Stimulated activated memory B cell treated with anti-CD40 and anti-IgM and Interleukin-4, amounts not matched to agents 10 μg/mL and 1 μg/mL and 100 μg/mL, for 72 hours (primary cell): ENCODE measurements at regions not wholly inside any gene's neighbourhood (a gene's known extent, or its start where the extent isn't known, plus 50 kb on each side); places are given as distances from the start of the nearest gene placed in this dataset.
"Not testable (repeated sequence)": the region's sequence is repeated elsewhere in the genome, so short reads cannot be mapped to it uniquely, and the experiment has no call there.

Experiments
- ATAC-seq: fragments of 150-1000 bp; cut with Tn5 transposase; 2 replicates; pipeline ENCODE4 v1.10.0; 2021
- H3K27ac Mint-ChIP-seq: one replicate; pipeline ENCODE4 v1.8.0; 2022; ENCODE audit warnings: mild to moderate bottlenecking, mixed read lengths
- H3K27me3 Mint-ChIP-seq: one replicate; pipeline ENCODE4 v1.8.0; 2022; ENCODE audit warnings: mixed read lengths
- H3K36me3 Mint-ChIP-seq: one replicate; pipeline ENCODE4 v1.8.0; 2022; ENCODE audit warnings: mixed read lengths
- H3K4me1 Mint-ChIP-seq: one replicate; pipeline ENCODE4 v1.8.0; 2022; ENCODE audit warnings: mixed read lengths
- H3K4me3 Mint-ChIP-seq: one replicate; pipeline ENCODE4 v1.8.0; 2022; ENCODE audit warnings: mild to moderate bottlenecking, moderate library complexity, mixed read lengths
- H3K9me3 Mint-ChIP-seq: one replicate; pipeline ENCODE4 v1.8.0; 2022; ENCODE audit warnings: mixed read lengths

DNA sequence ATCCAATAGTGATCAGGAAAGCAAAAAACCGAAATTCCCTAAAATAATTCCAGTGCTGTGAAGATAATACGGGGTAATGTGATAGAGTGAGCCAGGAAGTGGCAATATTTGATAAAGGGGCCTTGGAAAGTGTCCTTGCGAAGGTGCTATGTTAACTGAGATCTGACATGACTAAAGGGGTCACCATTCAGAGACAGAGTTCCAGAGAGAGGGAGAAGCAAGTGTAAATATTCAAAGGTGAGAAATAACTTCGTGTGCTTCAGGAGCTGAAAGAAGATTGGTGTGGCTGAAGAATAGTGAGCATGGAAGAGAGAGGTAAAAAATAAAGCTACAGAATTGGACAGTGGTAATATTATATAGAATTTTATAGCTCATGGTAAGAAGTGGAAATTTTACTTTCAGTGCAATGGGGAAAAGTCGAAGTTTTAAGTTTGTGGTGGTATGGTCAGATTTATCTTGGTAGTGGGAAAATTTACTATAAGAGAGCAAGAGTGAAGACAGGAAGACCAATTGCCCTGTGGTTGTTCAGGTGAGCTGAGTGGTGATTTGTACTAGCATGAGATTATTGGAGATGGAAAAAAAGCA, 164.5 kb downstream of the JRKL start:
- no peak overlapping the region for H3K4me3 Mint-ChIP-seq
- no peak for ATAC-seq
- H3K4me1 Mint-ChIP-seq: no peaks in the 10 kb centered on the region
- peaks cover 9% of the 10 kb centered on the region for H3K9me3 Mint-ChIP-seq
- no peak overlapping the region for H3K27ac Mint-ChIP-seq
- no peaks in the 10 kb centered on the region for H3K36me3 Mint-ChIP-seq
- peaks cover 11% of the 10 kb centered on the region for H3K27me3 Mint-ChIP-seq

DNA sequence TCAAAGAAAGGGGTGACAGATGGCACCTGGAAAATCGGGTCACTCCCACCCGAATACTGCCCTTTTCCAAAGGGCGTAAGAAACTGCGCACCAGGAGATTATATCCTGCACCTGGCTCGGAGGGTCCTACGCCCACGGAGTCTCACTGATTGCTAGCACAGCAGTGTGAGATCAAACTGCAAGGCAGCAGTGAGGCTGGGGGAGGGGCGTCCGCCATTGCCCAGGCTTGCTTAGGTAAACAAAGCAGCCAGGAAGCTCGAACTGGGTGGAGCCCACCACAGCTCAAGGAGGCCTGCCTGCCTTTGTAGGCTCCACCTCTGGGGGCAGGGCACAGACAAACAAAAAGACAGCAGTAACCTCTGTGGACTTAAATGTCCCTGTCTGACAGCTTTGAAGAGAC, 166.0 kb downstream of the JRKL start:
- not testable (repeated sequence) for H3K4me3 Mint-ChIP-seq, H3K27ac Mint-ChIP-seq, H3K9me3 Mint-ChIP-seq, H3K36me3 Mint-ChIP-seq, H3K4me1 Mint-ChIP-seq, ATAC-seq
- H3K27me3 Mint-ChIP-seq: peaks cover 11% of the 10 kb centered on the region

DNA sequence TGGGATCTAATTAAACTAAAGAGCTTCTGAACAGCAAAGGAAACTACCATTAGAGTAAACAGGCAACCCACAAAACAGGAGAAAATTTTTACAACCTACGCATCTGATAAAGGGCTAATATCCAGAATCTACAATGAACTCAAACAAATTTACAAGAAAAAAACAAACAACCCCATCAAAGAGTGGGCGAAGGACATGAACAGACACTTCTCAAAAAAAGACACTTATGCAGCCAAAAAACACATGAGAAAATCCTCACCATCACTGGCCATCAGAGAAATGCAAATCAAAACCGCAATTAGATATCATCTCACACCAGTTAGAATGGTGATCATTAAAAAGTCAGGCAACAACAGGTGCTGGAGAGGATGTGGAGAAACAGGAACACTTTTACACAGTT, 170.9 kb downstream of the JRKL start:
- not testable (repeated sequence) for ATAC-seq, H3K36me3 Mint-ChIP-seq, H3K9me3 Mint-ChIP-seq, H3K27ac Mint-ChIP-seq, H3K27me3 Mint-ChIP-seq, H3K4me1 Mint-ChIP-seq, H3K4me3 Mint-ChIP-seq

DNA sequence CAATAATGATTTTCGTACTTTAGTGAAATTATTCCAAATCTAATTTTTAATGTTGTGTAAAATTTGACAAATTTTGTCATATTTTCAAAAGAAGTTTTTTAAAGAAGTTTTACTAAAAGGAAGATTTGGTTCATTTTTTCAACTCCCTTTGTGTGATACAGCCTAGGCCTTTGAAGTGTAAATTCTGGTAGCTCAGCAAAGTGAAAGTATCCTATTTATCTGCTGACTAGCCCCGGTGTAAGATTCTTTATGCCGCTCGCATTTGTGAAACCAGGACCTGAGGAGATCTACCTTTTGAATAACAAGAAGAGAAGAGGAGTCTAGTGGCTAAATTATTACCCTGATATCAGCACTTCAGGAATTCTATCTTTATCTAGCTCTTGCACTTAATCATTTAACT, 177.4 kb downstream of the JRKL start:
- Mint-ChIP-seq H3K4me3 (no peak overlapping the region), H3K27me3 (no peaks in the 10 kb centered on the region), H3K36me3 (no peaks in the 10 kb centered on the region), H3K4me1 (no peaks in the 10 kb centered on the region), H3K27ac (no peak overlapping the region), H3K9me3 (no peaks in the 10 kb centered on the region)
- no peak for ATAC-seq

DNA sequence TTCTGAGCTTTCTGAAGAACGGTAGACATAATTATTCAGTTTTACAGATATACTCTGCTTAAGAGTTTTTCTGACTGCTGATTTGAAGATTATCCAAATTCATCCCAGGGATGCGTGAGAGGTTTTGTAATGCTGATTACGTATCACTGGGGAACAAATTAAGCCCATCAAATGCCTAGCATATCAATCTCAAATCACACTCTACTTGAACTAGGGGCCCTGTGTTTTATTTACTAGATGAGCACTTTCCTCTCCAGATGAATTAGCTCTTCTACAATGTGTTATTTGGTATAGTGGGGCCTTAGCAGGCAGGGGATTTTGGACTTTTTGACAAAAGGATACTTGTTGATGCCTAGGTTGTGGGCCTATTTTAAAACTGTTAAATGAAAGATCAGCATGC, 177.9 kb downstream of the JRKL start:
- H3K27ac Mint-ChIP-seq: no peak overlapping the region
- no peaks in the 10 kb centered on the region for H3K27me3 Mint-ChIP-seq
- ATAC-seq: no peak
- H3K4me1 Mint-ChIP-seq: no peaks in the 10 kb centered on the region
- H3K4me3 Mint-ChIP-seq: no peak overlapping the region
- no peaks in the 10 kb centered on the region for H3K36me3 Mint-ChIP-seq
- H3K9me3 Mint-ChIP-seq: no peaks in the 10 kb centered on the region

DNA sequence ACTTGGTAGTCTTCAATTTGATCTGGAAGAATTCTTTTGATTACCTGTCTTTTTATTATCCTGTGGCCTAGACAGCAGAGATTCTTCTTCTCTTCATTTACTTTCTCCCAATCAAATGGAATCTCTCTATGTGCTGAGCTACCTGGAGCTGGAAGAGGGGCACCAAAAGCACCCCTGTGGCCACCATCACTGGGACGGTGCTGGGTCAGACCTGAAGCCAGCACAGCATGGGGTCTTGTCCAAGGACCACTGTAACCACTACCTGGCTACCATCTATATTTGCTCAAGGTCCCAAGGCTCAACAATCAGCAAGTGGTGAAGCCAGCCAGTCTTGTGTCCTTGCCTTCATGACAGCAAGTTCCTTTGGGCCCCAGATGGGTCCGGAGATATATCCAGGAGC, 186.6 kb downstream of the JRKL start:
- peak; percentile 50 for ATAC-seq
- Mint-ChIP-seq H3K4me3 (no peak overlapping the region), H3K27me3 (no peaks in the 10 kb centered on the region), H3K4me1 (no peaks in the 10 kb centered on the region), H3K27ac (no peak overlapping the region), H3K36me3 (no peaks in the 10 kb centered on the region), H3K9me3 (no peaks in the 10 kb centered on the region)

DNA sequence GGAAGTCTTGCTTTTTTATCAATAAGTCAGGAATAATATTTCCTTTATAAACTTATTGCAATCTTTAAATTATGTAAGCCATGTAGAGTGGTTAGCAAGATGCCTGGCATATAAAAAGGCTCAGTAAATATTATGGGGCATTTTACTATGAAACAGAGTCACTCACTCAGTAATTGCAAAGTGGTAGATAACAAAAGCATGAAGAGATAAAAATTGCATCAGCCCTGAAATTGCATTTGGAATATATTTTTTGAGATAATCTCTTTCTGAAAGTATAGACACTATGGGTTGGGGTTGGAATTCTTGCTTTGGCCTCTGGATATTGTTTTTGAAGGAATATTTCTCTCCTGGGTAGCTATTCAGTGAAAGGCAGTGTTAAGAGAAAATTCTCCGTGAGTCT, 188.6 kb downstream of the JRKL start:
- H3K4me3 Mint-ChIP-seq: no peak overlapping the region
- H3K36me3 Mint-ChIP-seq: no peaks in the 10 kb centered on the region
- ATAC-seq: no peak
- no peaks in the 10 kb centered on the region for H3K27me3 Mint-ChIP-seq
- H3K27ac Mint-ChIP-seq: no peak overlapping the region
- no peaks in the 10 kb centered on the region for H3K4me1 Mint-ChIP-seq
- no peaks in the 10 kb centered on the region for H3K9me3 Mint-ChIP-seq

DNA sequence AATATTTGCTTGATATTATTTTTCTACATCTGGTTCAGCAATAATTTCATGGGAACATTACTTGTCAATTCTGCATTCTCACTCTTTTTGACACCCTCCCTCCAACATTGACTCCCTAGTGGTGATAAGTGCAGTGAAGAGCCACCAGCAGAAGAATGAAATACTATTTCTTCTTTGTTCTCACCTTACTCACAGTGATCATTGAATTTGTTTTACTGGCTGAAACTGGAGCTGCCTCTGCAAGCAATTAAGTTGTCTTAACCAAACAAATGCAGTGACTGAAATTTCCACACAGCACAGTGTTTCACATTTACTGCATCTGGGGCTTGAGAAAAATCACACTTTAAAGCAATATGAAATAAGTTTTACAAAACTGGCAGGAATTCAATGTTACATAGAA, 189.8 kb downstream of the JRKL start:
- Mint-ChIP-seq H3K9me3 (peaks cover 3% of the 10 kb centered on the region), H3K4me1 (no peaks in the 10 kb centered on the region), H3K27me3 (no peaks in the 10 kb centered on the region), H3K36me3 (no peaks in the 10 kb centered on the region), H3K4me3 (no peak overlapping the region), H3K27ac (no peak overlapping the region)
- ATAC-seq: no peak

DNA sequence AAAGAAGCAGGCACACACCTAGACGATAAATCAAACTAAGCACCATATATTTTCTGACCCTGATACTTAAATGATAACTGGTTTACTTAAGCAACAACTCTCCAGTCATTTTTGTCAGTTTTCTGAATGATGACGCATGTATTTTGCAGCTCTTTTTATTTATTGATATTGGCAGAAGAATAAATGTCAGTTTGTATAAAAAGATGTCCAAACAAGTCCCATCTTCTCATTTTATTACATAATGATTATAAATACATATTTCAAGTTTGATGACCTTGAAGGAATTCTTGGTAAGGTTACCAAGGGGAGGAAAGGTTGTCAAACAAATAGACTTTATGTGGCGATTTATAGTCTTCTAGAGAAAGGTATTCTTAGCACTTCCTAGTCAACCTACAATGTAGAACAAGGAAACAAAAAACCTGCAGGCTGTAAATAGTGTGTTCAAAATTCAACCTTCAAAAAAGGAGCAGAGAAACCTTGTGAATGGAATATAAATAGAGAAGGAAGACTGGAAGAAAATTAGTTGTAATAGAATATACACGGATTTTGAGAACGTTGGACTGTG, 190.7 kb downstream of the JRKL start:
- Mint-ChIP-seq H3K36me3 (no peaks in the 10 kb centered on the region), H3K4me3 (no peak overlapping the region), H3K27me3 (no peaks in the 10 kb centered on the region), H3K27ac (no peak overlapping the region), H3K4me1 (no peaks in the 10 kb centered on the region), H3K9me3 (peaks cover 3% of the 10 kb centered on the region)
- no peak for ATAC-seq

DNA sequence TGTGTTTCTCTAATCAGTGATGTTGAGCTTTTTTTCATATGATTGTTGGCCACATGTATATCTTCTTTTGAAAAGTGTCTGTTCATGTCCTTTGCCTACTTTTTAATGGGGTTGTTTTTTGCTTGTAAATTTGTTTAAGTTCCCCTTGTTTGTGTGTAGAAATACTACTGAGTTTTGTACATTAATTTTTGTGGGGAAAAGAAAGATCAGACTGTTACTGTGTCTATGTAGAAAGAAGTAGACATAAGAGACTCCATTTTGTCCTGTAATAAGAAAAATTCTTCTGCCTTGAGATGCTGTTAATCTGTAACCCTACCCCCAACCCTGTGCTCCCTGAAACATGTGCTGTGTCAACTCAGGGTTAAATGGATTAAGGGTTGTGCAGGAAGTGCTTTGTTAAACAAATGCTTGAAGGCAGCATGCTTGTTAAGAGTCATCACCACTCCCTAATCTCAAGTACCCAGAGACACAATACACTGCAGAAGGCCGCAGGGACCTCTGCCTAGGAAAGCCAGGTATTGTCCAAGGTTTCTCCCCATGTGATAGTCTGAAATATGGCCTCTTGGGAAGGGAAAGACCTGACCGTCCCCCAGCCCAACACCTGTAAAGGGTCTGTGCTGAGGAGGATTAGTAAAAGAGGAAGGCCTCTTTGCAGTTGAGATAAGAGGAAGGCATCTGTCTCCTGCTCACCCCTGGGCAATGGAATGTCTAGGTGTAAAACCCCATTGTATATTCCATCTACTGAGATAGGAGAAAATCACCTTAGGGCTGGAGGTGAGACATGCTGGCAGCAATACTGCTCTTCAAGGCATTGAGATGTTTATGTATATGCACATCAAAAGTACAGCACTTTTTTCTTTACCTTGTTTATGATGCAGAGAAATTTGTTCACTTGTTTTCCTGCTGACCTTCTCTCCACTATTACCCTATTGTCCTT, 196.4 kb downstream of the JRKL start:
- not testable (repeated sequence) for H3K27ac Mint-ChIP-seq

DNA sequence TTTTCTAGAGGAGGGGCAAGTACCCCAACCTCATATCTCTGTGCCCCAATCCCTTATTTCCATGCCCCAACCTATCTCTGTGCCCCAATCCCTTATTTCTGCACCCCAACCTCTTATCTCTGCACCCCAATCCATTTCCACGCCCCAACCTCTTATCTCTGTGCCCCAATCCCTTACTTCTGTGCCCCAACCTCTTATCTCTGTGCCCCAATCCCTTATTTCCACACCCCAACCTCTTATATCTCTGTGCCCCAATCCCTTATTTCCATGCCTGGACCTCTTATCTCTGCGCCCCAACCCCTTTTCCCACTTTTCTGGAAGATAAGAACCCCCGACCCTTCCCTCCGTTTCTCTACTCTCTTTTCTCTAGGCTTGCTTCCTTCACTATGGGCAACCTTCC, 199.0 kb downstream of the JRKL start:
- not testable (repeated sequence) for ATAC-seq, H3K4me3 Mint-ChIP-seq, H3K9me3 Mint-ChIP-seq, H3K4me1 Mint-ChIP-seq, H3K27me3 Mint-ChIP-seq, H3K36me3 Mint-ChIP-seq, H3K27ac Mint-ChIP-seq

More for the DNA sequence above, 196.4 kb downstream of the JRKL start:
- H3K4me3 Mint-ChIP-seq, H3K36me3 Mint-ChIP-seq, ATAC-seq, H3K9me3 Mint-ChIP-seq, H3K27me3 Mint-ChIP-seq, H3K4me1 Mint-ChIP-seq: not testable (repeated sequence)

DNA sequence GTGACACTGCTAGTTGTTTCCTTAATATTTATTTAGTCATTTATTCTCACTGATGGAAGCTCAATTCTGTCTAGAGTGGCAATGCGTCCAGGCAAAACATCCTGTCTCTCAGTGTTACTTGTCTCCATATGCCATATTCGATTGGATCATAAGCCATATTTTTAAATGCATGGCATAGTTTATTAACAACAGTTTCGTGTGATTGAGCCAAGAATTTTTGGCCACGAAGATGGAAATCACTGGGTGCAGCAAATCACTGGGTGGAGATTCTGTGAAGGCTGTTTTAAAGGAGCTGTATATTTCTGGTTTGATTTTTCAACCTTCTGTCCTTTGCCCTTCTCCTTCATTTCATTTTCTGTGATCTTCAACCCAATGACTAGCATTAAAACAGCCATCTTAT, 205.2 kb downstream of the JRKL start:
- ATAC-seq: no peak
- no peak overlapping the region for H3K4me3 Mint-ChIP-seq

DNA sequence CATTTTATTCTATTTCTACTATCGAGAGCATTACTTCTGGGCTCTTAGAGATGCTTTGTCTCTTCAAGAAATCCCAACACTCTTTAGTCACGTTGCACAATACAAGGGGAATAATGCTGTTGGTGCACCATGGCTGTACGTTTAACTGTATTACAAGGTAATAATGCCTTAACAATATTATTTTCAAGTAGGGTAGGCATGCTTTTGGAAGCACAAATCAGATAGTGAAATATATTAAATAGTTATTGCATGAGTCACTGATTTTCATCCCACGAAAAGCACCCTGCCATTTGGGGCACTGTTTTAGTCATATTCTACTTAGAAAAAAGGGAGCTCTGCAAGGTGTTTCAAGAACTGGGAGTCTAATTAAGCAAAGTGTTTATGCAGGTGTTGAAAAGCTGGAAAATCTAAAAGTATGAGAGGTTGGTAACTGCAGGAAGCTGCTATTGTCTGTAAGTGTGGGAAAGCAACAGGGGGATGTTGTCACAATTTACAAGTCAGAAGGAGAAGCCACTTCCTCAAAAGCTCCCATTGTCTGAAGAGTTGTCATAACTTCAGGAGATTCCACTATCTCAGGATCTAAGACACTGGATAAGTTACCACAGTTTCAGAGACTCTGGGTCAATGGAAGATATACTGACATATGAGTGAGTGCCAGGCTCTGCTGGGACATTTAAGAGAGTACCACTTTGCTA, 218.2 kb downstream of the JRKL start:
- no peak overlapping the region for H3K4me3 Mint-ChIP-seq
- no peaks in the 10 kb centered on the region for H3K4me1 Mint-ChIP-seq
- no peaks in the 10 kb centered on the region for H3K27me3 Mint-ChIP-seq
- H3K27ac Mint-ChIP-seq: no peak overlapping the region
- H3K36me3 Mint-ChIP-seq: no peaks in the 10 kb centered on the region
- ATAC-seq: no peak
- peaks cover 7% of the 10 kb centered on the region for H3K9me3 Mint-ChIP-seq

More for the DNA sequence above, 205.2 kb downstream of the JRKL start:
- no peaks in the 10 kb centered on the region for H3K4me1 Mint-ChIP-seq
- peaks cover 3% of the 10 kb centered on the region for H3K9me3 Mint-ChIP-seq
- no peaks in the 10 kb centered on the region for H3K27me3 Mint-ChIP-seq
- H3K36me3 Mint-ChIP-seq: no peaks in the 10 kb centered on the region
- H3K27ac Mint-ChIP-seq: no peak overlapping the region

DNA sequence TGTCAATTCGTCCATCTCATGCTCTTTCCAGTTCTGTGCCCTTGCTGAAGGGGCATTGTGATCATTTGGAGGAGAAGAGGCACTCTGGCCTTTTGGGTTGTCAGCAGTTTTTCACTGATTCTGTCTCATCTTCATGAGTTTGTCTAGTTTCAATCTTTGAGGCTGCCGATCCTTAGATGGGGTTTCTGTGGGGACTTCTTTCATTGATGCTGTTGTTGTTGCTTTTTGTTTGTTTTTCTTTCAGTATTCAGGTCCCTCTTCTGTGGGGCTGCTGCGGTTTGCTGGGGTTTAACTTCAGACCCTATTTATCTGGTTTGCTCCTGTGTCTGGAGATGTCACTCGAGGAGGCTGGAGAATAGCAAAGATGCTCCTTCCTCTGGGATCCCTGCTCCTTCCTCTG, 224.3 kb downstream of the JRKL start:
- Mint-ChIP-seq H3K9me3 (peaks cover 7% of the 10 kb centered on the region), H3K27ac (no peak overlapping the region), H3K27me3 (no peaks in the 10 kb centered on the region), H3K36me3 (no peaks in the 10 kb centered on the region), H3K4me3 (no peak overlapping the region), H3K4me1 (no peaks in the 10 kb centered on the region)
- no peak for ATAC-seq

DNA sequence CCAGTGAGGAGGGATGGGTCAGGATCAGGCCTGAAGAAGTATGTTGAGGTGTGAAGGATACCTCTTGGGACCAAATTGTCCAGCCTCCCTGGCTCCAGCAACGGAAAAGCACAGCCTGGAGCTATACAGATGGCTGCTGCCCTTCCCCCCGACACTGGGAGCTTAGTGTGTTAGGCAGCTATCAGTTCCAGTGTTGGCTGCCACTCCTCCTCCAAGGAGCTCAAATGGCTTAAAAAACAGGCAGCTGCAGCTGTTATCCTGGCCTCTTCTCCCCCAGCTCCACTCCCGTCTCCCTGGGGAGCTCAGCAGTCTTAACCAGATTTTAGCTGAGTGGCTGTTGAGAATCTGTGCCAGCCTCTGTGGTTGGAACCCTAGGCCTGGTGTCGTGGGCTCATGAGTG, 225.0 kb downstream of the JRKL start:
- Mint-ChIP-seq H3K9me3 (peaks cover 7% of the 10 kb centered on the region), H3K36me3 (no peaks in the 10 kb centered on the region), H3K4me1 (no peaks in the 10 kb centered on the region), H3K27ac (no peak overlapping the region), H3K27me3 (no peaks in the 10 kb centered on the region), H3K4me3 (no peak overlapping the region)
- no peak for ATAC-seq
